Stimulated activated CD4-positive, alpha-beta T cell treated with anti-CD3 and anti-CD28 coated beads, Interleukin-12 subunit alpha, Interleukin-12 subunit beta, amount 100 ng/mL, for 48 hours (primary cell): ENCODE measurements at regions not wholly inside any gene's neighbourhood (a gene's known extent, or its start where the extent isn't known, plus 50 kb on each side); places are given as distances from the start of the nearest gene placed in this dataset.
"Not testable (repeated sequence)": the region's sequence is repeated elsewhere in the genome, so short reads cannot be mapped to it uniquely, and the experiment has no call there.

Experiments used
- DNase-seq, 3 donors: peaks; one replicate each; pipeline ENCODE4 v3.0.0-alpha.2; 2020; ENCODE audit warnings: low read depth in 2 of 3, low spot score in 1 of 3

GRCh38 chr2:11950896-11951295 lies 204.5 kb downstream of the LPIN1 start:
- DNase-seq, result no peak

DNA sequence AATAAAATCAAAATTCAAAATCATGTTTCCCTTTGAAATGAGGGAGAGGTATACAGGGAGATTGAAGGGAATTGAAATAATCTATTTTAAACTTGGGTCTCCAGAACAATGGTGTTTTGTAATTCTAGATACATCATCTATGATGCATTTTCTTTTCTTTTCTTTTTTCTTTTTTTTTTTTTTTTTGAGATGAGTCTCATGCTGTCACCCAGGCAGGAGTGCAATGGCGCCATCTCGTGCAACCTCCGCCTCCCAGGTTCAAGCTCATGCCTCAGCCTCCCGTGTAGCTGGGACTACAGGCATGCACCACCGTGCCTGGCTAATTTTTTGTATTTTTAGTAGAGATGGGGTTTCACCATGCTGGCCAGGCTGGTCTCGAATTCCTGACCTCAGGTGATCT lies 205.1 kb downstream of the LPIN1 start:
- DNase-seq, result not testable (repeated sequence)

- DNase-seq, result no peak
Observed at GRCh38 chr2:11953258-11953657, 206.8 kb downstream of the LPIN1 start.

DNA sequence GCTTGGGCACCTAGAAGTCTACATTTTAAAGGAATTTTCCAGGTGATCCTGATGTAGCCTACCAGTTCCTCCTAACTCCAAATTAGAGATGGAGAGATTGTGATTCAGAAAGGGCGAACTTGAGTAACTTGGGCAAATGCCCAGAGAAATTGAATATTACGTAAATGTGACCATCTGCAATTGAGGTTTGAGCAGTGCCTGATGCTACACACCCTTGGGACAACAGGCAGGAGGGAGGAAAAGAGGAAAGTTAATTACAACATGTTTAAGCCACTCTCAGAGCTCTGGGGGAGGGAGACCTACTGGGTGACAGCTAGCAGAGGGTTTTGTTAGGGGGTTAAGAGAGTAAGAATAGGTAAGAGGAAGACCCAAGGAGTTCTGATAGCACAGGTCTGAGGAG lies 208.9 kb downstream of the LPIN1 start:
- no peak for DNase-seq

- no peak for DNase-seq
Observed at GRCh38 chr2:11955884-11956291, 209.5 kb downstream of the LPIN1 start.

GRCh38 chr2:11962707-11963328 lies 216.4 kb downstream of the LPIN1 start:
- DNase-seq, result no peak

- DNase-seq, result no peak
Observed at GRCh38 chr2:11963966-11964365, 217.5 kb downstream of the LPIN1 start.

DNA sequence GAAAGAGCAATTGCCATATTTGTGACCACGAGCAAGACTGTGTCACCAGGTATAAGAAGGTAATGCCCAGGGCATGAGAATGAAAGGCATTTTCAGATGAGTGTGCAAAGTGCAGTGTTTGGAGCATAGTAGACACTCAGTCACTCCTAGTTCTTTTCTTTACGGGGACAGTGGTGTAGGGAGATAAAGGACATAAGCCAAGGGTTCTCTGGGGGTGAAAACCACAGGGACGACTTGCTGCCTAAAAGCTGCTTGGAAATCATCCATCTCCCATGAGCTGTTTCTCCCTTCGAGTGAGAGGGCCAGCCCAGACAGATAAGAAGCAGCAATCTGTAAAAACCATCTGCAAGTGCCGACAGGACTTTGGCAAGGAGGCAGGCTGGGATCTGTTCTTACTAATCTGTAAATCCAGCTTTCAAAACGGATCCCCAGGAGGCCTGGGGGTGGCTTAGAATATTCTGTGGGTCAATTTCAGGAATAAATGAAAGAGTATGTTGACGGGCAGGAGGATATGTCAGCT lies 221.6 kb downstream of the LPIN1 start:
- no peak for DNase-seq

GRCh38 chr2:11968521-11968920 lies 222.1 kb downstream of the LPIN1 start:
- no peak for DNase-seq

- DNase-seq, result no peak
Observed at GRCh38 chr2:11969774-11970173, 223.3 kb downstream of the LPIN1 start.

GRCh38 chr2:11974573-11974972 lies 228.1 kb downstream of the LPIN1 start:
- no peak for DNase-seq

GRCh38 chr2:11975373-11975772 lies 228.9 kb downstream of the LPIN1 start:
- no peak for DNase-seq

DNA sequence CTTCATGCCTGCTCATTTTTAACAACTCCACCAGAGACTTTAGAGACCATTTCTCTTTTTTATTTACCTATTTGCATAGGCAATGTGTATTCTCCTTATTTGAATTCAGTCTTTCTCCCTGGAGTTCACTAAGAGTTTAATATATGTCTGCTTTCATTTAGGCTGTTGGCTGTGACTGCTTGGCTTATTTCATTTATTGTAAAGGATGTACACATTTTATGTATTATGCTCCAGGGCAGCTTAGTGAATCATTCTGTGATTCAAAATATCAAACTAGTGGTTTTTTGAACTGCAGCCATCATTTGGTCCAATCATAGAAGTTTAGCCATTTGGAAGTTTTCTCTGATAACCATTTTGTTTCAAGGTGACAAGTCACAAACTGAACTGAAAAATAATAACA lies 229.6 kb downstream of the LPIN1 start:
- DNase-seq, result no peak

GRCh38 chr2:11977766-11978524 lies 231.5 kb downstream of the LPIN1 start:
- DNase-seq, result no peak

DNA sequence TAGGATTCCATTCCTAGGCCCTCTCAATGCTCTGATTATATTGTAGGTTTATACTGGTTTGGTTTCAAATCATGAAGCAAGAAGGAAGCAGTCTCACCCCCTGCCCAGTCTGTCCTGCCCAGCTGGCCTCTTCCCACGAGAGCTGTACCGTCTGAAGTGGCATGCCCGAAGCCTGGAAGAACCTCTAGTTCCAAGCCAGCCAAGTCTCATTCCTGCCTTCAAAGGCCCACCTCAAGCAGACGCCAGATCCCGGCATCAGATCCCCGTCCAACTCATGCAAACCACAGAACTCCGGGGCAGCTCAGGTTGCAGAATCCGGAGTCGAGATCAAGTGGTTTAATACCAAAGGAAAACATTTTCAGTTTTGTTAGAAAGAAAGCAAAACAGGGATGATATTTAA lies 234.4 kb downstream of the LPIN1 start:
- no peak for DNase-seq

GRCh38 chr2:11983401-11983800 lies 237.0 kb downstream of the LPIN1 start:
- DNase-seq, result no peak

DNA sequence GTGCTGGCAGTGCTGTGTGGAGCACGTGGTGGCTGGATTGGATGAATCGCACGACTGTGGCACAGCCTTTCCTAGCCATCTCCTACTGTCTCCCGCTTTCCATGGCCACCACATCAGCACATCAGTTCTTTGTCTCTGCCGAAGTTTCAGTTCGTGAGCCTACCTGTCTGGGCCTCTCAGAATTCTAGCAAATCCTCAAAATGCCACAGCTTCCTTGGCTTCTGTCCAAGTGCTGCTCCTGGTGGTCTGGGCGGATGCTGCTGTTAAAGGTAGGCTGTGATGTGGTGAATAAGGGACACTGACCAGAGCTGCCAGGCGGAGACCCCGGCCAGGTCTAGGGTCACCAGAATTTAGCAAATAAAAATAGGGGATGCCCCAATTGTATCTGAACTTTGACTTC lies 237.4 kb downstream of the LPIN1 start:
- DNase-seq, result no peak

- no peak for DNase-seq
Observed at GRCh38 chr2:11984316-11985158, 238.1 kb downstream of the LPIN1 start.

DNA sequence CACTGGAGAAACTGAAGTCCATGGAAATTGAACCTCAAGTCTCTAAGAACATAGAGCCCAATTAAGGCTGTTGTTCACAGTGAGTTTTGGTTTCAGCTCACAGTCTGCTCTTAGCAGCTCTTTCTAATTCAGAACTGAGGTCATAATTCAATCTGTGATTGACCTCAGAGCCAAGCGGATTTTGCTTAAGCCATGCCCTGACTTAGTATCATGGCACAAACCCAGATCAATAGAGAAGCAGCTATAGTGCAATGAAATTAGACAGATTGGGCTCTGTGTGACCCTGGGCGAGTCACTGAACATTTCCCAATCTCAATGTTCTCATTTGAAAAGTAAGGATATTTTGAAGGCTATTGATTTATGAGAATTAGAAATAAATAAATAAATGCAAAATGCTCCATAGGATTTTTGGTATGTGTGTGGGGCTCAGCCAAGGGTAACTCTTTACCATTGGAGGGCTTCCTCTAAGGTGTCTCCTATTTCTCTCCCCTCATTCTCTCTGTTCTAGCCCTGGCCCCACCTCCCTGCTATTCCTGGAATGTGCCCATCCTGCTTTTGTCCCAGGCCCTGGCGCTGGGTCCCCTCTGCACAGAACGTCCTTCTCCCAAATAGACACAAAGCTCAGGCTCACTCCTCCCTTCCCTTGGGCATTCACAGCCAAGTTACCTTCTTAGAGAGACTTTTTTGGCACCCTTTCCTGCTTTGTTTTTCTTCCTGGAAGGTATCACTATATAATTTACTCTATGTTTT lies 239.6 kb downstream of the LPIN1 start:
- DNase-seq, result no peak

DNA sequence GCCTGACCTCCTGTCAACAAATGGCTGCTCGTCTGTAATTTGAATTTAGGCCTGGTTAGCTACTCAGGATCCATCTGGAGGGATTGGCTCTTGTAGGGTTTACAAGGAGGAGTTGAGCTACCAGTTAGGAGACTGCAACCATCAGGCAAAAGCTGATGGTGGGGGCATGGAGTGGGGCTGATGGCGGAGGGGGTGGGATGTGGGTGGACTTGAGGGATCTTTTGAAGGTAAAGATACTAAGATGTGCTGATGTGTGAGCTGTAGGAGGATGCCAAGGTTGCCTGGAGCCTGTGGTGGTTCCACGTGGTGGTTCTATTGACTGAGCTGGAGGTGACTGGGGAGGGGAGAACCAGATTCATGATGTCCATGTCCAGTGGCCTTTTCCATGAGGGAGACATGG lies 240.7 kb downstream of the LPIN1 start:
- no peak for DNase-seq

DNA sequence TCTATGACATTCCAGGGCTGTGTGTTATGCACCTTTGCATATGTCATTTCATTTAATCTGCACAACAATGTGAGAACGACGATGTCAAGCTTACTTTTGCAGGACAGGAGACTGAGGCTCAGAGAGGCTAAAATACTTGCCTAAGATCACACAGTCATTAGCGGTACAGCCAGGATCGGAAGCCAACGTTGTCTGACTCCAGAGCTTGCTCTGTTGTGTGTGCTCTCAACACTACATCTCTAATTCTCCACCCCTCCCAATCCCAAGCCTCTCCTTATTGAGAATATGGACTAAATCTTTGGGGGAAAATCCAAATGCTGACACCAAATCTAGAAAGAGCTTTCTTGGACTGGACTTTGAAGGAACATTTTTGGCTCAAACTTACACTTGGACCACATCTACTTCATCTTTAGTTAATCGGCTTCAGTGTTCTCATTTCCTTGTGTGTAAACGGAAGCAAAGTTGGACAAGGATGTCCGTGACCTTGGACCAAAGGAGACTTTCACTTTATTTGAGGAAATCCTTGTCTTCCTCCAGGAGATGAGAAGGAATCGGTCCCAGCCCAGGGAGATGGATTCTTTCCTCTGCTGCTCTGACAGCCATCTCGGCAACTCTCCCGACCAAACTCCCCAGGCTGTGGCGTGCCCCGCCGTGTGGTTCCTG lies 242.4 kb downstream of the LPIN1 start:
- no peak for DNase-seq
